ENCODE measurements at regions not wholly inside any gene's neighbourhood (a gene's known extent, or its start where the extent isn't known, plus 50 kb on each side); places are given as distances from the start of the nearest gene placed in this dataset.

DNA sequence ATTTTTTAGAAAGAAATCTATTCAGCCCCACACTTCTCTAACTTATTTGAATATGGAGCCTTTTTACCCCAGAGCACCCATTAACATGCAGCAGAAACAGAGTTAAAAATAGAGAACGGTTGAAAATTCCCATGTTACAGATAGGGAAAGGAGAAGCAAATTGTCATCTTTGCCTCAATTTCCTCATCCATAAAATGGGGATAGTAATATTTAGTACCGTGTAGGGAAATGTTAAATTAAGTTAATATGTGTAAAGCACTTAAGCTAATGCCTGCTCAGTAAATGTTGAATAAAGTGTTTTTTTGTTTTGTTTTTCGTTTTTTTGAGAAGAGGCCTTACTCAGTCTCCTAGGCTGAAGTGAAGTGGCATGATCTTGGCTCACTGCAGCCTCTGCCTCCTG lies 50.3 kb downstream of the NAV1 start:
- DNase-seq, result no peak

GRCh38 chr1:201590474-201590873 lies 51.5 kb downstream of the NAV1 start:
- DNase-seq, result no peak

- no peak for DNase-seq
These were observed 52.4 kb downstream of the NAV1 start for GRCh38 chr1:201591348-201591747.

DNA sequence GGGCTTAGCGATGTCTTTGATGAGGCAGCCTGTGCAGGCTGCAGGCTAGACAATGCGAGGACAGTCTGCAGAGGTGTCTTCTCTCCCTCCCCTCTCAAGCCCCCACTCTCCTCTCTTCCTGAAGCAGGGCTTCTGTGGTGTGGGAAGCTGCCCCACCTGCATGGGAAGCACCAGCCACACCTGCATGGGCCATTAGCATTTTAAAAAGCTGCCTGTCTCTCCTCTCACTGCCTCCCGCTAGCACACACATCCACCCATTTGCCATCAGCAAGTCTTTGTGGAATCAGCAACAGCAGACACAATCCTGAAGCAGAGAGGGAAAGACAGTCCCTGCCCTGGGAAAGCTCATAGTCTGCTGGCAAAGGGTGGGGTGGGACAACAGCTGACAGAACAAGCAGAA lies 53.1 kb downstream of the NAV1 start:
- DNase-seq, result no peak

DNA sequence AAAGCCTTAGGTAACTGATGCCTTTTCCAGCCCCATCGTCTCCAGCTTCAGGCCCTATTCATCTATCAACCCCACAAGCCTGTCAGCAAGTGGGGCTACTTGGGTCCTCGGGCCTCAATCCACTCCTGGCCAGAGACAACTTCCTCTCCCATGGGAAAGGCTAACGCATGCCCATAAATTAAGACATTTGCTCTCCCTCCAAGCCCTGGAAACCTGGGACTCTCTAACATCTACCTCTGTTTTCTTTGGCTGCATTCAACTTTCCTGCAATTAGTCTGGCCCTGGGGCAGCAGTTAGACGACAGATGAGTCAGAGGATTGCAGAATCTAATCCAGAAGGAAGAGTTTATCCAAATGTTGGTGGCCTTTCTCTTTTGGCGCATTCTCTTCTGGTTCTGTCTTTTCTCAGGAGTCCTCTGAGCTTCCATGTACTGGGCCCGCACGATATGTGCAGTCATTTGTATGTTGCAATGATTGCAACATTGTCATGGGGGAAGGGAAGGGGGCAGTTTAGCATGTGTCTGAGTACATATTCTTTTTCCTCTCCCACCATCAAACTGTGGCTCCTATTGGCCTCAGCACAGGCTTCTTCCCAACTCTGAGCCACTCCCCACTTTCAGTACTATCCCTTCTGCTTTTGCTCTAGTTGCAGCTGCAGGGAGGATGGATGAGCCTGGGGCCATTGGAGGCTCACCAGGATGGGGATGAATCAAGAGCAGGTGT lies 54.4 kb downstream of the NAV1 start:
- DNase-seq, result no peak

DNA sequence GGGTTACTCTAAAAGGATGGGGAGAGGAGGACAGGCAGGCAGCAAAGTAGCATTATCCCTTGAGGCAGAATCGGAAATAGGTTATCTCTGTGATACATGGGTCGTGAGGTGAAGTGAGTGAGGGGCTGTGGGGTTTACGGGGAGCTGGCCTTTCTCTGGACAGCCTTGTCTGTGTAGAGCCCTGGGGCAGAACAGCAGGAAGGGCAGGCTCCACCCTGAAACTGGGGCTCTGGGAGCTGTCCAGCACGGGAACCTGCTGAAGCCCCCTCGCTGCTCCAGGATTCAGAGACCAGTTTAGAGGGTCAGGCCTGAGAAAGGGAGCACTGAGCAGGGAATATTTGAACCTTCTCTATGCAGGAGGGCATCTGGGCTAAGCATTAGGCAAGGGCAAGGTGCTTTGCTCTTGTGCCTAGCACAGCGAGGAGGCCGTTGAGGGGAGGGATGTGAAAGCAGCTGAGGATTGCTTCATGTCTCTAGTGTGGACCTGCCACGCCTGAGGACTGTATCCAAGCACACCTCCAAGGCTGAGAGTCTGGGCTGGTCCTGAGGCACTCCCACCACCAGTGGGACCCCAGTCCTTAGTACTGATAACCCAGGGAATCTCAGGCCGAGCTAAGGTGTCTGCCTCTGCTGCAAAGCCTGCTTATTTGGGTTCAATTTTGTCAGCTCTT lies 55.8 kb downstream of the NAV1 start:
- no peak for DNase-seq

- DNase-seq, result no peak
These were observed 56.5 kb downstream of the NAV1 start for GRCh38 chr1:201595381-201595780.

DNA sequence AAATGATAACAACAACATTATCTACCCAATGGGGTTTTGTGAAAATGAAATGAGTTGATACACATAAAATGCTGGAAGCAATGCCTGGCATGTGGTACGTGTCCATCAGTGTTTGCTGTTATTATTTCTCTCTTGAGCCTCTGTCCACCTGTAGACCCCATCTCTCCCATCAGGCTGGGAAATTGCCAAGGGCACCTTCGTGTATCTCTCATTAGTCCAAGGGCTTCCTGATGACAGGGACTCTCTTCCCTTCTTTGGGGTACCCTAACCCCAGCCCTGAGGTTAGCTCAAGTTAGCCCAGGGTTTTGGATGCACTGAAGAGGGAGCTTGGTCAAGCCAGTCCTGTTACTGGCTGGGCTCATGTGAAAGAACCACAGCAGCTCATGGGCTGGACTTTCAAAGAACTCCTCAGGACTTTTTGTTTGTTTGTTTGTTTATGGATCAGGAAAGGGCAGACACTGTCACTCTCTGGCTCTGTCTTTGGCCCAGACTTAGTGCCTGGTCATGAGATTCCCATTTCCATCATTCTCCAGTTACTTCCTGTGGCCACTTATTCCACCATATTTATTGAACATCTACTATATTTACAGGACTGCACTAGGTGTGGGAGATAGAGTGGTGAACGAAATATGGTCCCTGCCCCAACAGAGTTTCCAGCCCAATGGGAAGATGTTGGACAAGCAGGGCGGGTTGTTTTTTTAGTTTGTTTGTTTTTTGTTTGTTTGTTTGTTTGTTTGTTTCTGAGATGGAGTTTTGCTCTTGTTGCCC lies 57.4 kb downstream of the NAV1 start:
- no peak for DNase-seq

DNA sequence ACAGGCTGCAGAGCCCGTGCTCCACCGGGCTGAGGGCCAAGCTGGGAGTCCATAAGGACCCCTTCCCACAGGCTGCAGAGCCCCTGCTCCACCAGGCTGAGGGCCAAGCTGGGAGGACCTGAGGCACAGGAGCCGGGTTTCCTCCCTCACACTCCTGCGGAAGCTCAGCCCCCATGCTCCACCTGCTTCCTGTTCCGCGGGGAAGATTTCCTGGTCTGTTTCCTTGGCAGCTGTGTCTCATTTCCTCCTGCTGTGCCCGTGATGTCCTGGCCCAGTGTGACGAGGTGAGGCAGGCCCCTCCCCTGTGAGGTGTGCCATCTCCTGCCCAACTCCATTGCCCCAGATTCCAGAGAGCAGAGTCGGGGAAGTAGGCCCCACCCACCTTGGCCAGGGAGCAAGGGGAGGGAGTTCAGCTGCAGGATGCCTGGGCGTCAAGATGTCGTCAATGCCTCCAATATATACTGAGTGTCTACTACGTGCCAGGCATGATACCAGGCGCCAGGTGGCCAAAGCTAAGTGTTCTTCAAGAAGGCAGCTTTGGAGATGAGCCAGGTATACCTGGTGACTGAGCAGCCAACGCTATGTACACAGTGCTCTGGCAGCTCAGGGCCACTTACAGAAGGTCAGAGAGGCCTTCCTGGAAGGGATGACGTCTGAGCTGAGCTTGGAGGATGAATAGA lies 58.8 kb downstream of the NAV1 start:
- peak in 1 of 14 donors; percentile 74 for DNase-seq

DNA sequence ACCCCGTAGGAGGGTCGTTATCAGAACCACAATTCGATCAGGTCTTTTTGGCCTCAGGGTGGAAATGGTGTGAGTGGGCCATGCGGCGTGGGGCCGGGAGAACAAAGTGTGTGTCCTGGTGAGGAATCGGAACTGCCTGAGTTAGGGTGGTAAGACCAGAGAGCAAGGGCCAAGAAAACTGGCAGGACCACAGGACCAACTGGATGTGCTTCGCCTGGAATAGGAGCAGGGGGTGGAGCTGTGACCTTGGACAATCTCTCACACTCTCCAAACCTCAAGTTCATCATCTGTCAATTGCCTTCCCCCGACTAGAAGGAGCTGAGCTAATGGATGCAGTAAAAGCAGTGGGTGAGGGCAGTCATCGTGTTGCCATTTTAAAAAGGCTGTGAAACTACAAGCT lies 59.5 kb downstream of the NAV1 start:
- no peak for DNase-seq

DNA sequence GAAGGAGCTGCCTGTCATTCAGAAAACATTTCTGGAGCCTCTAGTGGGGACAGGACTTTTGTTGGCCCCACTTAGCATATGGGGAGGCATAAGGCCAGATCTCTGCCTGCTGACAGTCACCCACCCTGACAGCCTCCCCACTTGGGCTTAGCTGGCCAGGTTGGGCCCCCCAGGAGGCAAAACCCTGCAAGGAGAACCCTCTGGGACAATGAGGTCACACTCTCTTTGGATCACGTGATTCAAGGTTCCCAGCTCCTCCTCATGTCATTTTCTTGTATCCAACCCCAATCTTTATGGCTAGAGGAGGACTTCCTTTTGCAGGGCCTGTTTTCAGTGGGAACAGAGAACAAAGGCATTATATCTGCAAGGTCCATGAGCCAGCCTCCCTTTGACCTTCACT lies 60.0 kb downstream of the NAV1 start:
- DNase-seq, result no peak

DNA sequence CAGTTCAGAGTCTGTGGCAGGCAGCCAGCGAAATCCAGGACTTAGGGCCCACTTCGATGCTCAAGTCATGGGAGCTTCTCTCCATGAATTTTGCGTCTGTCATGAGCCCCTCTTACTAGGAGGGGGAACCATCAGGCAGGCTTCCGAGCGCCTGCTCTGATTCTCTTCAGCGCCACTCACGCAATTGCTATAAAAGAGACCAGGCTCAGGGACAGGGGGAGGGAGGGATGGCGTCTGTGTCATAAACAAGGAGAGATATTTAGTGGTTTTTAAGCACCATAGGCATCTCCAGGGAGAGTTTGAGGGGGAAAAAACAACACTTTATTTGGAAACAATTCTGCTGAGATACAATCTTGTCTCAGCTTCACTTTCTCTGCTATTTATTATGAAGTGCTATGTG lies 60.6 kb downstream of the NAV1 start:
- no peak for DNase-seq

GRCh38 chr1:201602413-201603265 lies 63.7 kb downstream of the NAV1 start:
- no peak for DNase-seq

GRCh38 chr1:201603613-201604232 lies 64.8 kb downstream of the NAV1 start:
- no peak for DNase-seq

- no peak for DNase-seq
These were observed 66.6 kb downstream of the NAV1 start for GRCh38 chr1:201605385-201606010.

DNA sequence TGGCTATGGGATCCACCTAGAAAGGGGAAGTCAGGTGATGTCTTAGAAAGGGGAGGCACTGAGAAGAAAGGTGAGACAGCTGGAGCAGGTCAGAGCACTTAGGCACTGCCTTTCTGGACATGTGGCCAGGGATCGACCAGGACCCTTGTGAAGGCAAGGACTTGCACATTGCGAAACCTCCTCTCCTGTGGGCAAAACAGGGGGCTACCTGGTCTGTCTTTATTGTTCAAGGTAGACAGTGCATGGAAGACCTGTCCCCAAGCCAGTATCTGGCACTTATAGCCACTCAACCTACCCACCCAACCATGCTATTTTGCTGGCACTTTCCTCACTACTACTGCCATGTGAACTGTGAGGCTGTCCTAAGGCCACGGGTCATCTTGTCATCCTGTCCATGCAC lies 67.2 kb downstream of the NAV1 start:
- DNase-seq, result no peak

GRCh38 chr1:201606623-201607022 lies 67.7 kb downstream of the NAV1 start:
- DNase-seq, result no peak

GRCh38 chr1:201608635-201609395 lies 69.9 kb downstream of the NAV1 start:
- DNase-seq, result peak in 3 of 14 donors; percentile 17 to 39 (median 22)

GRCh38 chr1:201609661-201610318 lies 70.9 kb downstream of the NAV1 start:
- no peak for DNase-seq

- peak in 9 of 14 donors; percentile 11 to 76 (median 40) for DNase-seq
These were observed 71.9 kb downstream of the NAV1 start for GRCh38 chr1:201610858-201611257.

Data from C1 segment of cervical spinal cord (tissue), 14 donors.